ENCODE measurements at regions not wholly inside any gene's neighbourhood (a gene's known extent, or its start where the extent isn't known, plus 50 kb on each side); places are given as distances from the start of the nearest gene placed in this dataset.

DNA sequence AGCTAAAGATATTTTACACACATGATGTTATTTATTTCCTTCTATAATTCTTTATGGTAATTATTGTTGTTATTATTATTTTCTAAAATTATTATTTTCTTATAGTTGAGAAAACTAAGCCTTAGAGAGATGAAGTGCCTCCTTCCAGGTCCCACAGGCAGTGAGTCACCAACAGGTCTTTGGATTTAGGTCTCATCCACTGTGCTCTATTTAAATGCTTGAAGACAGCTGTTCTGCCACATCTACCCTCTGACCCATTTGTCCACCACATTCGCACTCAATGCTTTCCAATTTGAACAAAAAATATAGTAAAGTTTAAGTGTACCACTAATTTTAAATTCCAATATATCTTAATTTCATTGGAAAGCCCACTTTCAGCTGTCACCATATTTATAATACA is 566.4 kb downstream of the PPARGC1A start:
- BruUV-seq (replicated peaks) = no TSS peak
- no peaks in the 10 kb centered on the region; the same call in 1 of the 2 replicates for H3K9me3 ChIP-seq (ENCODE audit: low read length)
- FAIRE-seq (no peak), DNase-seq (ENCODE audit: low spot score) (no peak), ATAC-seq (no peak)
- no peak for TF ChIP-seq ZNF354B (CRISPR knock-in tag; IDR thresholded peaks at IDR 0.05)
- no peak for TF ChIP-seq MAFG (CRISPR knock-in tag; IDR thresholded peaks at IDR 0.05)
- TF ChIP-seq BCL6 (CRISPR knock-in tag; IDR thresholded peaks at IDR 0.05) = no peak
- no peak for TF ChIP-seq ZNF567 (CRISPR knock-in tag; IDR thresholded peaks at IDR 0.05; ENCODE audit: borderline replicate concordance)
- TF ChIP-seq SKI (IDR thresholded peaks at IDR 0.05; ENCODE audit: partially characterized antibody) = no peak
- TF ChIP-seq ZNF337 (CRISPR knock-in tag; IDR thresholded peaks at IDR 0.05; ENCODE audit: borderline replicate concordance, low read depth) = no peak
- no peak for TF ChIP-seq SIX4 (CRISPR knock-in tag; IDR thresholded peaks at IDR 0.05)
- TF ChIP-seq NKX3-1 (CRISPR knock-in tag; IDR thresholded peaks at IDR 0.05) = no peak
- TF ChIP-seq, protein P1, sequence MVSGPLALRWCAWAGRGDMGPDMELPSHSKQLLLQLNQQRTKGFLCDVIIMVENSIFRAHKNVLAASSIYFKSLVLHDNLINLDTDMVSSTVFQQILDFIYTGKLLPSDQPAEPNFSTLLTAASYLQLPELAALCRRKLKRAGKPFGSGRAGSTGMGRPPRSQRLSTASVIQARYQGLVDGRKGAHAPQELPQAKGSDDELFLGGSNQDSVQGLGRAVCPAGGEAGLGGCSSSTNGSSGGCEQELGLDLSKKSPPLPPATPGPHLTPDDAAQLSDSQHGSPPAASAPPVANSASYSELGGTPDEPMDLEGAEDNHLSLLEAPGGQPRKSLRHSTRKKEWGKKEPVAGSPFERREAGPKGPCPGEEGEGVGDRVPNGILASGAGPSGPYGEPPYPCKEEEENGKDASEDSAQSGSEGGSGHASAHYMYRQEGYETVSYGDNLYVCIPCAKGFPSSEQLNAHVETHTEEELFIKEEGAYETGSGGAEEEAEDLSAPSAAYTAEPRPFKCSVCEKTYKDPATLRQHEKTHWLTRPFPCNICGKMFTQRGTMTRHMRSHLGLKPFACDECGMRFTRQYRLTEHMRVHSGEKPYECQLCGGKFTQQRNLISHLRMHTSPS (CRISPR knock-in tag; IDR thresholded peaks at IDR 0.05; ENCODE audit: low read depth) = no peak
- no peak for TF ChIP-seq SATB2 (CRISPR knock-in tag; IDR thresholded peaks at IDR 0.05)
- TF ChIP-seq TEAD2 (CRISPR knock-in tag; IDR thresholded peaks at IDR 0.05) = no peak
- no peak for TF ChIP-seq FOXO1 (CRISPR knock-in tag; IDR thresholded peaks at IDR 0.05)
- no peak for TF ChIP-seq SKIL (CRISPR knock-in tag; IDR thresholded peaks at IDR 0.05; ENCODE audit: borderline replicate concordance)
- intact Hi-C loops (cut with micrococcal nuclease; ENCODE audit: unreplicated experiment) = no loop called here
- H3K27ac ChIP-seq (ENCODE audit: extremely low read length, insufficient read depth, low read length) = no peak overlapping the region
- H3K79me2 ChIP-seq (ENCODE audit: insufficient read depth, low read length) = no peaks in the 10 kb centered on the region
- H2AFZ ChIP-seq (ENCODE audit: low read length) = no peak overlapping the region
- ChIA-PET POLR2A (no interaction called here), CTCF (ENCODE audit: low intra/inter-chr PET ratio, low total read pairs) (no interaction called here)
- 6% methylated on average over 1 of the region's 1 CpG for WGBS (ENCODE audit: low lambda C conversion rate)
- no peak overlapping the region for H3K4me2 ChIP-seq (ENCODE audit: low read depth, low read length)
- H3K27me3 ChIP-seq (ENCODE audit: control insufficient read depth in 1 of 2, insufficient read depth in 2 of 2, low read length in 2 of 2) = no peaks in the 10 kb centered on the region; a peak in 1 of 5 replicates
- H3K4me3 ChIP-seq (replicated peaks in 1 of 3; ENCODE audit: insufficient read depth in 1 of 3, low read depth in 2 of 3, low read length in 3 of 3) = no peak overlapping the region
- H3K9ac ChIP-seq (ENCODE audit: insufficient read depth, low read depth, low read length) = no peak overlapping the region
- H4K20me1 ChIP-seq (ENCODE audit: insufficient read depth, low read length) = no peaks in the 10 kb centered on the region
- in situ Hi-C loops (cut with HindIII; ENCODE audit: extremely low pct_ligation_motif_present, low pct_unique_long_range_greater_than_20kb) = no loop called here
- peaks cover 16% of the 10 kb centered on the region; the same call in 1 of the 2 replicates for H3K4me1 ChIP-seq (ENCODE audit: insufficient read depth, low read length)
- no peaks in the 10 kb centered on the region for H3K36me3 ChIP-seq (replicated peaks in 1 of 2; ENCODE audit: control insufficient read depth in 1 of 2, insufficient read depth in 2 of 2, low read length in 2 of 2)

Measured in HepG2 (cell line).